NOMO-1 (cell line): ENCODE measurements at regions not wholly inside any gene's neighbourhood (a gene's known extent, or its start where the extent isn't known, plus 50 kb on each side); places are given as distances from the start of the nearest gene placed in this dataset.

Source experiments
- DNase-seq, 2 experiments: peaks; one replicate each; lab custom pipeline; 2025; ENCODE audit not compliant: unreplicated experiment in 2 of 2; lab: John Stamatoyannopoulos, UW

GRCh38 chr13:104376588-104376987, 1310.4 kb upstream of the SLC10A2 start:
- DNase-seq, result no peak

GRCh38 chr13:104375614-104376013, 1309.4 kb upstream of the SLC10A2 start:
- DNase-seq, result no peak

GRCh38 chr13:104372095-104372655, 1306.0 kb upstream of the SLC10A2 start:
- no peak for DNase-seq

- no peak for DNase-seq
Observed at GRCh38 chr13:104365430-104365829, 1299.2 kb upstream of the SLC10A2 start.

GRCh38 chr13:104357672-104358354, 1291.6 kb upstream of the SLC10A2 start:
- DNase-seq, result no peak

DNA sequence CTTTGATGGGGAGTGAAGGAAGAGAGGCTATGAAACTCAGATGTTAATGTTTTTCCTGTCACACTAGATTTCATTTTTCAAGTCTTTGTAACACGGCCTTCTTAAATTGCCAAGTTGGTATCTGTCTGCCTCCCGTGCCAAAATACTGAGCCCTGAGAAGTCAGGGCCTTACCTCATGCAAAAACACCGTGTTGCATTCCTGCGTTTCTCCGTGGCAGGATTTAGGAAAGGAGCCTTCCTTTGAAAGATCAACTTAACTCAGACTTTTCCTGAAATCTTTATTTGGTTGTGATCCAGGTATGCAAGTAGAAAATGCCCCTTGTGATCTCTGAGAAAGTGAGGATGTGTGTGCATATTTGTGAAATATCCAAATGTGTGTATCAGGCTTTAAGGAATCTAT, 1291.0 kb upstream of the SLC10A2 start:
- DNase-seq, result no peak

DNA sequence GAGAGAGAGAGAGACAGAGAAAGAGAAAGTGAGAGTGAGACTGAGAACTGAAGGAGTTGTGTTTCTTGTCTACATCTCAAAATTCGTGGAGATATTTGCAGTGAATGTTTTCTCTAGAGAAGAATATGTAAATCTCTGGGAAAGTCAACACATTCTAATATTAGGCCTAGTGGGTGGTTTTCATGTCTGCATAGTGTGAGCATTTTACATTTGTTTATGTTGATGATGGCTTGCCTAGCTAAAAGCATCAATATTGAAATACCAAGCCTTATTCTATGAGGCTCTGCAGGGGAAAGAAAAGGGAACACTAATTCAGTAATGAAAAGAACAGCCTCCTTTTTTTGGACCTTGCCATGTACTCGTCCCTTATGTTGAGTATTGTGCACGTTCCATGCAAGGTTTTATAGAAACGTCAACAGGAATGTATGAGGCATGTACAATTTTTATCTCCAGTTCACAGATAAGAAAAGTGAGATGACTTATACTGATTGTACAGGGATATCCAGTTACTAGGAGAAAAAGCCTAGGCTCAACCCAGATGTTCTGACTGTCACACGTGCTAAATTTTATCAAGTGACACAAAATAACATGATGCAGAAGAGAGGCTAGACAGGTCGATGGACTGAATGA, 1288.9 kb upstream of the SLC10A2 start:
- DNase-seq, result no peak

GRCh38 chr13:104327211-104327610, 1261.0 kb upstream of the SLC10A2 start:
- DNase-seq, result no peak

- DNase-seq, result no peak
Observed at GRCh38 chr13:104326523-104326922, 1260.3 kb upstream of the SLC10A2 start.

DNA sequence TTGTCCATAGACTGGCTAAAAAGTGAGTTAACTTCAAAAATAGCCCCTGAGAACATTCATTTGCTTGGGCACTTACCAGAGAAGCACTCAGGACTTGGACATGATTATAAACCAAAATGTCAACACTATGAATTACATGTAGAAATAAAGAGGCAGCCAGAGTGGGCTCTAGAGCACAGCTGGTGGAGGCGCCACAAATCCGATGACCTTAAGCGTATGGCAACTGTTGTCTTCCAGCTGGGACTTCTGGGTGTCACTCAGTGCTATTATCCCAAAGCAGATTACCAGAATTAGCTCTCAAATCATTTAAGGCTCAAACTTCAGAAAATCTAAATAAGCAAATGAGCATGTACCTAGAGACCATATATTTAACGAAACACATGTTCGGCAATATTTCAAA, 1255.5 kb upstream of the SLC10A2 start:
- DNase-seq, result no peak

GRCh38 chr13:104320446-104320845, 1254.2 kb upstream of the SLC10A2 start:
- DNase-seq, result no peak

- DNase-seq, result no peak
Observed at GRCh38 chr13:104318121-104318520, 1251.9 kb upstream of the SLC10A2 start.

DNA sequence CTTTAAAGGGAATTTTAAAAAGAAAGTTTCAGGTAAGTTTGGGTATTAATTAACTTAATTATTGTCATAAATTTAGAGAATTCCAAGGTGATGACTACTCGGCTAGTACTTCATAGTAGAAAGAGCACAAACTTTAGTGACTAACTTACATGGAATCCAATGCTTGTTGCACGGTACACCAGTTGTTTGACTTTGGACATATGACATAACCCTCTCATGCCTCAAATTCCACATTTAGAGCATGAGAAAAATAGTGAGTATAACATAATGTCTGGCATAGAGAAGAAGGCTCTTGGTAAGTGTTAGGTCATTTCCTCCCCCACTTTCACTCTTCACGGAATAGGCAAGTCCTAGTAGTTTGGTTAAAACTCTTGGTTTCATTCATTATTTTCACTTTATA, 1249.4 kb upstream of the SLC10A2 start:
- DNase-seq, result no peak

DNA sequence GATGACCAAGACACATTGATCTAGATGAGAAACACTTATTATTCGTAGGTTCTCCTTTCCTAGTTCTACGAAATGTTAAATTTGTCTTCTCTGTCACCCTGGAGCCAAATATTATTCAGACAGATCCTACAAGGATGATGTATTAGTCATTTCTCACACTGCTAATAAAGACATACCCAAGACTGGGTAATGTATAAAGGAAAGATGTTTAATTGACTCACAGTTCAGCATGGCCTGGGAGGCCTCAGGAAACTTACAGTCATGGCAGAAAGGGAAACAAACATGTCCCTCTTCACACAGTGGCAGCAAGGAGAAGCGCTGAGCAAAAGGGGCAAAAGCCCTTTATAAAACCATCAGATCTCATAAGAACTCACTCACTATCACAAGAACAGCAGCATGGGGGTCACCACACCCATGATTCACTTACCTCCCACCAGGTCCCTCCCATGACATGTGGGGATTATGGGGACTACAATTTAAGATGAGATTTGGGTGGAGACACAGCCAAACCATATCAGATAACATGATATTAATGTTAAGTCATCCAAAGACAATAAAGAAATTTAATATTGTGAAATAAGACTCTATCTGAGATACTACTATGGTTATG, 1248.8 kb upstream of the SLC10A2 start:
- DNase-seq, result no peak

- DNase-seq, result no peak
Observed at GRCh38 chr13:104314321-104314720, 1248.1 kb upstream of the SLC10A2 start.

DNA sequence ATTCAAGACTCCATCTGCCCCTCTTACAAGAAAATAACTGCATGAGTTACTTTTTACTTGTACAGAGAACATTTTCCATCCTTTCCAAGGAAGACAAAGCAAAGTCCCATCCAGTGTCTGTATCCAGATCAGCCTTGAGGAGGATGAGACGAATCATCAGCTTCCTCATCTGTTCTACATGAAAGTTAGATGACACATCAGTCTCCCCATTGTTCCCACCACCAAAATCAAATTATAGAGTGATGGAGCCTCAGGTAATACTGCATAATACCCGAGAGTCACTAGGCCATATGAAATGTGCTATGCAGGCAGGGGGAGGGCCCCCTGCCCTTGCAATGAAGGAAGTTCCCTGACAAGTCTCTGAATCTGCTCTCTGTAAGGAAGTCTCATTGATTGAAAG, 1244.6 kb upstream of the SLC10A2 start:
- no peak for DNase-seq

- no peak for DNase-seq
Observed at GRCh38 chr13:104309431-104309830, 1243.2 kb upstream of the SLC10A2 start.

- no peak for DNase-seq
Observed at GRCh38 chr13:104301171-104301975, 1235.2 kb upstream of the SLC10A2 start.

DNA sequence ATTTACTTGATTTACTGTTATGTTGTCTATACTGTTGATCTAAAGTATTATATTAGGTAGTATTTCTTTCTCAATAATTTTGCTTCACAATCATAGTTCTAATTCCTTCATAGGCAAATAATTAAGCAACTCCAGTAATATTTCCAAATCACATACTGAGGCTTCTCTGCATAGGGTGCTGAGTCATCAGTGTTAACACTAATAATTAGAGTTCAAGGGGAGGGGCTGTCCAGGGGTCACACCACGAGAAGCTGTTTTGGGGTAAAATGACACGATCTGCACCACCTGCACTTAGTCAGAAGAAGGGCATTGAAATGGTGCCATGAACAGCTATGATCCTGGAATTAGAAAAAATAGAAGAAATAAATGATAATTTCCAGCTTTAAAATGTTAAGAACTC, 1230.9 kb upstream of the SLC10A2 start:
- no peak for DNase-seq

DNA sequence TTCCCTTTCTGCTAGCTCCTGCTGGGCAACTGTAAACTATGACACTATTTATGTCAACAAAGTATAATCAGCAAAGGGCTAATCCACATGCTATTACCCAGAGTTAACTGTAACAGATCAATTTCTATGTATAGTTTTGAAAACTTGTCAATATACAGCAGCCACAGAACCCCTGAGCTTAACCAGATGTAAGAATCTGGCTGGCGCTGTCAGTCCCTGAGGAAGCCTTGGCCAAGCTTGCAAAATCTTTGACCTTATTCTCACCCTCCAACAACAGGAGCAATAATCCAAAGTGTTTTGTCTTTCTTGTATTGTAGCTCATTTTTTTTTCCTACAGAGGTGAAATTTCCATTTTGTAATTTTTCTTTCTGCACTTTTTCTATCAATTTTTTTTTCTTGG, 1230.1 kb upstream of the SLC10A2 start:
- no peak for DNase-seq

DNA sequence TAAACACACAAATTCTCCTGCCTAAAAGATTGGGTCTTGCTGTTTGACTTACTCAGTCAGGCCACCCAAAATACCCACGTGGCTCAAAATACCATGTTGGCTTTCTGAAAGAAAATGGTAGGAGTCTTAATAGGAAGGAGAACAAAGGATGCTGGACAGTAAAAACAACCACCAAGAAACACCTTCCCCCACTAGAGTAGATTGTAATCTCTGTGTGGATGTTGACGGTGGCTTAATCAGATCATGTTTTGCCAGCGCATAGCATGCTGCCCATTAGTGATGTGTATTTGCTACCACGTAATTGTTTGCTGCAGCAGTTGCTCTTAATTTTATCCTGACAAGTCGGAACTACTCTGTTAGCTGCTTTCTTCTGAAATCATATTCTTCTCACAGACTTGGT, 1229.3 kb upstream of the SLC10A2 start:
- no peak for DNase-seq
